ENCODE measurements at regions not wholly inside any gene's neighbourhood (a gene's known extent, or its start where the extent isn't known, plus 50 kb on each side); places are given as distances from the start of the nearest gene placed in this dataset.

GRCh38 chr6:23705697-23706096 is 420.3 kb upstream of the NRSN1 start:
- TF ChIP-seq CTCF (IDR thresholded peaks at IDR 0.05) (no peak), POLR2AphosphoS5 (IDR thresholded peaks at IDR 0.05) (no peak)
